Stomach (tissue), 8 donors: ENCODE measurements at regions not wholly inside any gene's neighbourhood (a gene's known extent, or its start where the extent isn't known, plus 50 kb on each side); places are given as distances from the start of the nearest gene placed in this dataset.

ENCODE experiments used
- DNase-seq, 2 donors: peaks; one replicate each; pipeline versions ENCODE4 v3.0.0 to v3.0.0-alpha.2; 2013 to 2019
- H3K27ac ChIP-seq, 5 donors: fragments of 200-600 bp in 4 of 5; sonication (generic) in 4 of 5; one replicate each; pipeline ENCODE4 v1.5.1; 2013 to 2019; ENCODE audit warnings: mild to moderate bottlenecking in 1 of 5, moderate library complexity in 1 of 5
- H3K27me3 ChIP-seq, 3 donors: fragments of 200-600 bp; sonication (generic); one replicate each; pipeline ENCODE4 v1.5.1; 2017 to 2019; ENCODE audit warnings: mixed run types in 1 of 3
- H3K36me3 ChIP-seq, 4 donors: fragments of 200-600 bp; sonication (generic); 1 replicate in 3 of 4; 2 replicates in 1 of 4; pipeline ENCODE4 v1.5.1; 2016 to 2019
- H3K4me1 ChIP-seq, 4 donors: fragments of 200-600 bp; sonication (generic); one replicate each; pipeline ENCODE4 v1.5.1; 2016 to 2019
- H3K4me3 ChIP-seq, 4 donors: fragments of 200-600 bp; sonication (generic) in 3 of 4; one replicate each; pipeline ENCODE4 v1.5.1; 2016 to 2019; ENCODE audit warnings: mild to moderate bottlenecking in 1 of 4
- H3K9me3 ChIP-seq, 4 donors: fragments of 200-600 bp; sonication (generic); one replicate each; pipeline ENCODE4 v1.5.1; 2016 to 2019
- EP300 ChIP-seq: sonication (generic); formaldehyde crosslinking; IDR thresholded peaks from one replicate; pipeline ENCODE4 v1.6.1; 2017; ENCODE audit warnings: antibody characterized with exemption
- POLR2A ChIP-seq, 4 donors: fragments of 450-650 bp; IDR thresholded peaks; one replicate each; pipeline ENCODE4 v1.6.1; 2016; ENCODE audit warnings: antibody characterized with exemption in 4 of 4, control low read depth in 2 of 4, mild to moderate bottlenecking in 1 of 4, moderate library complexity in 1 of 4
- POLR2AphosphoS5 ChIP-seq, 3 donors: sonication (generic); formaldehyde crosslinking; IDR thresholded peaks; one replicate each; pipeline ENCODE4 v1.6.1; 2016; ENCODE audit warnings: antibody characterized with exemption in 3 of 3
- WGBS, 5 donors: extraction: QIAGEN DNeasy Blood & Tissue Kit in 3 of 5; methylation state at CpG; one replicate each; pipeline versions ENCODE4 v1.1.5 to v1.1.7; 2013 to 2018; 5-methylcytosine and 5-hydroxymethylcytosine counted together
- intact Hi-C: fragments of 100-400 bp; cut with DNase I; formaldehyde crosslinking; loops from one replicate; pipeline ENCODE4 v1.15.1; 2023; ENCODE audit warnings: low total_unique reads
- TF ChIP-seq, protein P1 (sequence below), 7 experiments: fragments of 450-650 bp in 4 of 7; fragments of 200-600 bp in 3 of 7; sonication (generic) in 3 of 7; IDR thresholded peaks; one replicate each; pipeline ENCODE4 v1.5.1; 2016 to 2019; ENCODE audit warnings: antibody characterized with exemption in 7 of 7, control low read depth in 2 of 7, mild to moderate bottlenecking in 1 of 7
- donor health status: healthy with polysubstance abuse.
- donor health status: Bipolar disorder and iron deficiency.
- donor health status: healthy.

DNA sequence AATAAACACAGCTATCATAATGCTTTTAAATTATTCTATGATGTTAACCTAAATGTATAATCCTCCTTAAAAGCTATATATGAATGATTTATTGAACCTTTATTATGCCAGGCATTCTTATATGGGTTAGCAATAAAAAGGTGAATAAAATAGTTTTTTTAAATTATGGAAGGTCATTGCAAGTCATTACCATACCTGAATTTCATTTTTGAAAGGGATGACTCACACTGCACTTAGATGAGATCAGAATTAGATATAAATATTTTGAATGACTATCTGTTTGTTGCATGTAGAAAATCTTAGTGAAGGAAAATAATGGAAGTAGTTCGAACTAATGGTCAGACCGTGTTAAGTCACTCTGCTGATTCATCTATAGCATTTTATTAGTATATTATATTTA, 822.3 kb downstream of the LUZP2 start:
- no peak for TF ChIP-seq POLR2A (IDR thresholded peaks at IDR 0.05)
- TF ChIP-seq EP300: no peak
- TF ChIP-seq POLR2AphosphoS5 (IDR thresholded peaks at IDR 0.05): no peak
- TF ChIP-seq, protein P1, sequence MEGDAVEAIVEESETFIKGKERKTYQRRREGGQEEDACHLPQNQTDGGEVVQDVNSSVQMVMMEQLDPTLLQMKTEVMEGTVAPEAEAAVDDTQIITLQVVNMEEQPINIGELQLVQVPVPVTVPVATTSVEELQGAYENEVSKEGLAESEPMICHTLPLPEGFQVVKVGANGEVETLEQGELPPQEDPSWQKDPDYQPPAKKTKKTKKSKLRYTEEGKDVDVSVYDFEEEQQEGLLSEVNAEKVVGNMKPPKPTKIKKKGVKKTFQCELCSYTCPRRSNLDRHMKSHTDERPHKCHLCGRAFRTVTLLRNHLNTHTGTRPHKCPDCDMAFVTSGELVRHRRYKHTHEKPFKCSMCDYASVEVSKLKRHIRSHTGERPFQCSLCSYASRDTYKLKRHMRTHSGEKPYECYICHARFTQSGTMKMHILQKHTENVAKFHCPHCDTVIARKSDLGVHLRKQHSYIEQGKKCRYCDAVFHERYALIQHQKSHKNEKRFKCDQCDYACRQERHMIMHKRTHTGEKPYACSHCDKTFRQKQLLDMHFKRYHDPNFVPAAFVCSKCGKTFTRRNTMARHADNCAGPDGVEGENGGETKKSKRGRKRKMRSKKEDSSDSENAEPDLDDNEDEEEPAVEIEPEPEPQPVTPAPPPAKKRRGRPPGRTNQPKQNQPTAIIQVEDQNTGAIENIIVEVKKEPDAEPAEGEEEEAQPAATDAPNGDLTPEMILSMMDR (IDR thresholded peaks at IDR 0.05): no peak
- DNase-seq: no peak
- Histone ChIP-seq H3K36me3 (no peaks in the 10 kb centered on the region), H3K9me3 (peaks cover 0 to 3% (median 0%) of the 10 kb centered on the region in 4 donors), H3K4me1 (no peaks in the 10 kb centered on the region), H3K4me3 (no peak overlapping the region), H3K27me3 (no peaks in the 10 kb centered on the region), H3K27ac (no peak overlapping the region)
- intact Hi-C loops: no loop called here
- 85 to 89% (median 89%) methylated on average over 2 of the region's 2 CpGs for WGBS, 5 donors

DNA sequence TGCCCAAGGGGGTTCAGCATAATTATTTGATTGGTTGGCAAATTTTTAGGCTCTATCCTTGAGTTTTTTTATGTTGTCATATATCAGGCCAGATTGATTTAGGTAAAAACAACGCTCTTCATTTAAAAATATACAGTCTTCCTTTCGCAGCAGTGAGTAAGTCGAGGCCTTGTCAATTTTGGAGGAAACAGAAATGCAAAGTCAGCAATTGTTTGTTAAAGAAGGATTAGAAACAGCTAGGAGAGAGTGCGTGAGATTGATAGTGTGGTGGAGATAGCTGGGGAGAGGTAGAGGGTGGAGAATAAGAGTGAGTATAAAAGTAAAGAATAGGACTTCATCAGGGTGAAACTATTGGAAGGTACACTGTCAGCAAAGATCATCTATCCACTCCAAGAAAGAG, 830.8 kb downstream of the LUZP2 start:
- intact Hi-C loops: no loop called here
- H3K4me1 ChIP-seq: no peaks in the 10 kb centered on the region
- H3K36me3 ChIP-seq: no peaks in the 10 kb centered on the region
- 54 to 67% (median 59%) methylated on average over 4 of the region's 4 CpGs for WGBS, 5 donors
- no peak for DNase-seq
- TF ChIP-seq POLR2AphosphoS5 (IDR thresholded peaks at IDR 0.05): no peak
- no peak for TF ChIP-seq POLR2A (IDR thresholded peaks at IDR 0.05)
- TF ChIP-seq EP300: no peak
- TF ChIP-seq, protein P1 (IDR thresholded peaks at IDR 0.05): no peak
- no peak overlapping the region for H3K27ac ChIP-seq
- no peak overlapping the region for H3K4me3 ChIP-seq
- H3K27me3 ChIP-seq: no peaks in the 10 kb centered on the region
- H3K9me3 ChIP-seq: peaks cover 0 to 3% (median 0%) of the 10 kb centered on the region in 4 donors

DNA sequence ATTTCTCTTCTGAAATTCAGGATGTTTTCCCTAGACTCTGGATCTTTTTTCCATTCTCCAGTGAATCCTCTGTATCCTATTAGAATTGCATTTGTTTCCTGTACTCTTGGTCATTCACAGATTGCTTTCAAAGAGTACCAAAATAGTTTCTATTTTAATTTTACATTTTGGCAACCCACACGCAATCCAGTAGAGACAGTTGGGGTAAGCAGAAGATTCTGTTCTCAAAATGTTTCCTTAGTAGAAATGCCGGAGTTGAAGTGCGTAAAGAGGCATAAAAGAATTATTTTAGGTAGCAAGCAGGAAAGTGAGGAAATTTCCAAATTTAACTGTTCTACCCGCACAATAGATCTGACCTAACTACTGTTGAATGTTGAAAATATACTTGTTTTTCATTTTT, 842.4 kb downstream of the LUZP2 start:
- WGBS, 5 donors: 77 to 87% (median 85%) methylated on average over 4 of the region's 4 CpGs
- Histone ChIP-seq H3K4me3 (no peak overlapping the region), H3K4me1 (no peaks in the 10 kb centered on the region), H3K9me3 (peaks cover 0 to 4% (median 0%) of the 10 kb centered on the region in 4 donors), H3K27ac (no peak overlapping the region), H3K27me3 (no peaks in the 10 kb centered on the region), H3K36me3 (no peaks in the 10 kb centered on the region)
- DNase-seq: no peak
- intact Hi-C loops: no loop called here
- TF ChIP-seq, protein P1 (IDR thresholded peaks at IDR 0.05): no peak
- TF ChIP-seq POLR2A (IDR thresholded peaks at IDR 0.05) (no peak), EP300 (no peak), POLR2AphosphoS5 (IDR thresholded peaks at IDR 0.05) (no peak)

DNA sequence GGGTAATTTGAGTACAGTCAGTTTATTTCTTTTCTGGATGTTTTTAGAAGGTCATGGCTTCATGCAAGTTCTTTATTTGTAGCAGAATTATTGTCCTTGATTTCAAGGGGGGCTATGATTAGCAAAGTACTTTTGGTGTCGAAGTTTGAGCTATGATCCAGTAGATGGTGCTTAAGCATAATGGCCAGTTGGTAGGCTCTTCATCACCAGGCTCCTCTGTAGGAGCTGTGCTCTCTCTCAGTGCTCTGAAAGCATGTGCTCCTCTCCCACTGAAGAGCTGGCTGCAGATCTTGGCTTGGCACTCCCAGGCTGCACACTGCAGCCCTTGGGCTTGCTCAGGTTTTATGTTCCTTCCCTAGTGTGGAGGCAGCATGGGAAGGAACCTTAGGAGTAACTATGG, 852.7 kb downstream of the LUZP2 start:
- Histone ChIP-seq H3K36me3 (no peaks in the 10 kb centered on the region), H3K4me1 (no peaks in the 10 kb centered on the region), H3K9me3 (peaks cover 0 to 12% (median 2%) of the 10 kb centered on the region in 4 donors), H3K4me3 (no peak overlapping the region), H3K27ac (no peak overlapping the region), H3K27me3 (no peaks in the 10 kb centered on the region)
- DNase-seq: no peak
- TF ChIP-seq EP300 (no peak), POLR2AphosphoS5 (IDR thresholded peaks at IDR 0.05) (no peak), POLR2A (IDR thresholded peaks at IDR 0.05) (no peak)
- TF ChIP-seq, protein P1 (IDR thresholded peaks at IDR 0.05): no peak
- intact Hi-C loops: no loop called here
- 57 to 80% (median 62%) methylated on average over 1 of the region's 1 CpG for WGBS, 5 donors
